ENCODE measurements at regions not wholly inside any gene's neighbourhood (a gene's known extent, or its start where the extent isn't known, plus 50 kb on each side); places are given as distances from the start of the nearest gene placed in this dataset.

DNA sequence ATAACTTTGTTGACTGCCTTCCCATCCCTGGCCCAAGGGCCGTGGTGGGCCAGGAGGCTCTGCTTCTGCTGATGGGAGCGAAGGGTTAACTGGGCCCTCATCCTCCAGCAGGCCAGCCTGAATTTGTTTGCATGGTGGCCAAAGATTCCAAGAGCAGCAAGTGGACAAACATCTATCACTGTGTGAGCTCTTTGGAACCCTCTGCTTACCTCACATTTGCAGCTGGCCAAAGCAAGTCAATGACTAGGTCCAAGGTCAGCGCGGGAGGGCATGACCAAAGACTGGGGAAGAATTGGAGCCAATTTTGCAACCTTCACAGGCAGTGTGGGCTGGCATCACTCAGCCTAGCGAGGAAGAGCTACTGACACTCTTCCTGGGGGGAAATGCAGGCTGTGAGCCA lies 67.8 kb upstream of the ATP6AP2 start:
- Histone ChIP-seq H3K27me3 (ENCODE audit: insufficient read depth) (peaks cover 11% of the 10 kb centered on the region; the same call in 1 of the 2 replicates), H3K4me2 (no peak overlapping the region), H3K79me2 (ENCODE audit: insufficient read depth) (no peaks in the 10 kb centered on the region), H3K9me2 (no peaks in the 10 kb centered on the region), H3K9me3 (no peaks in the 10 kb centered on the region), H3K36me3 (replicated peaks in 1 of 2; ENCODE audit: control insufficient read depth in 1 of 2, insufficient read depth in 2 of 2, low read length in 1 of 2) (no peaks in the 10 kb centered on the region), H2AFZ (ENCODE audit: low read depth) (no peak overlapping the region), H3K9ac (no peak overlapping the region), H4K20me1 (ENCODE audit: insufficient read depth) (no peaks in the 10 kb centered on the region), H3K4me1 (ENCODE audit: control insufficient read depth in 1 of 2, insufficient read depth in 2 of 2, low read depth in 1 of 2, low read length in 1 of 2) (no peaks in the 10 kb centered on the region; a peak in 1 of 4 replicates), H3K4me3 (ENCODE audit: low read depth in 2 of 2, low read length in 1 of 2) (no peak overlapping the region), H3F3A (replicated peaks; ENCODE audit: insufficient read depth) (no peaks in the 10 kb centered on the region), H3K27ac (ENCODE audit: low read depth in 2 of 2, low read length in 1 of 2) (no peak overlapping the region)
- DNase-seq: no peak
- POLR2A ChIA-PET: no interaction called here
- CTCF ChIA-PET: no interaction called here
- 65% methylated on average over 3 of the region's 5 CpGs for WGBS (ENCODE audit: low lambda C conversion rate)
- TF ChIP-seq TAF1 (IDR thresholded peaks at IDR 0.05; ENCODE audit: borderline replicate concordance, low read depth, low read length): no peak
- TF ChIP-seq RXRA (IDR thresholded peaks at IDR 0.05; ENCODE audit: borderline replicate concordance, low read depth): no peak
- TF ChIP-seq TEAD4 (IDR thresholded peaks at IDR 0.05; ENCODE audit: borderline replicate concordance, insufficient read depth): no peak
- TF ChIP-seq RCOR1 (IDR thresholded peaks at IDR 0.05; ENCODE audit: low read length): no peak
- no peak for TF ChIP-seq SMC3 (IDR thresholded peaks at IDR 0.05; ENCODE audit: low read depth, low read length)
- no peak for TF ChIP-seq NFIC (IDR thresholded peaks at IDR 0.05; ENCODE audit: borderline replicate concordance)
- TF ChIP-seq POLR2AphosphoS5 (IDR thresholded peaks at IDR 0.05; ENCODE audit: low read depth, low read length): no peak
- no peak for TF ChIP-seq FOSL2 (IDR thresholded peaks at IDR 0.05; ENCODE audit: borderline replicate concordance, low read depth)
- TF ChIP-seq RFX5 (IDR thresholded peaks at IDR 0.05; ENCODE audit: low read length): no peak
- no peak for TF ChIP-seq MEF2A (IDR thresholded peaks at IDR 0.05; ENCODE audit: borderline replicate concordance, low read depth)
- TF ChIP-seq, protein P1, sequence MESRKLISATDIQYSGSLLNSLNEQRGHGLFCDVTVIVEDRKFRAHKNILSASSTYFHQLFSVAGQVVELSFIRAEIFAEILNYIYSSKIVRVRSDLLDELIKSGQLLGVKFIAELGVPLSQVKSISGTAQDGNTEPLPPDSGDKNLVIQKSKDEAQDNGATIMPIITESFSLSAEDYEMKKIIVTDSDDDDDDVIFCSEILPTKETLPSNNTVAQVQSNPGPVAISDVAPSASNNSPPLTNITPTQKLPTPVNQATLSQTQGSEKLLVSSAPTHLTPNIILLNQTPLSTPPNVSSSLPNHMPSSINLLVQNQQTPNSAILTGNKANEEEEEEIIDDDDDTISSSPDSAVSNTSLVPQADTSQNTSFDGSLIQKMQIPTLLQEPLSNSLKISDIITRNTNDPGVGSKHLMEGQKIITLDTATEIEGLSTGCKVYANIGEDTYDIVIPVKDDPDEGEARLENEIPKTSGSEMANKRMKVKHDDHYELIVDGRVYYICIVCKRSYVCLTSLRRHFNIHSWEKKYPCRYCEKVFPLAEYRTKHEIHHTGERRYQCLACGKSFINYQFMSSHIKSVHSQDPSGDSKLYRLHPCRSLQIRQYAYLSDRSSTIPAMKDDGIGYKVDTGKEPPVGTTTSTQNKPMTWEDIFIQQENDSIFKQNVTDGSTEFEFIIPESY (IDR thresholded peaks at IDR 0.05; ENCODE audit: borderline replicate concordance, low read depth): no peak
- TF ChIP-seq CHD2 (IDR thresholded peaks at IDR 0.05; ENCODE audit: low read length, partially characterized antibody): no peak
- TF ChIP-seq, protein P2, sequence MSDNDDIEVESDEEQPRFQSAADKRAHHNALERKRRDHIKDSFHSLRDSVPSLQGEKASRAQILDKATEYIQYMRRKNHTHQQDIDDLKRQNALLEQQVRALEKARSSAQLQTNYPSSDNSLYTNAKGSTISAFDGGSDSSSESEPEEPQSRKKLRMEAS (IDR thresholded peaks at IDR 0.05; ENCODE audit: low read depth): no peak
- TF ChIP-seq TCF12 (IDR thresholded peaks at IDR 0.05): no peak
- TF ChIP-seq, protein P3, sequence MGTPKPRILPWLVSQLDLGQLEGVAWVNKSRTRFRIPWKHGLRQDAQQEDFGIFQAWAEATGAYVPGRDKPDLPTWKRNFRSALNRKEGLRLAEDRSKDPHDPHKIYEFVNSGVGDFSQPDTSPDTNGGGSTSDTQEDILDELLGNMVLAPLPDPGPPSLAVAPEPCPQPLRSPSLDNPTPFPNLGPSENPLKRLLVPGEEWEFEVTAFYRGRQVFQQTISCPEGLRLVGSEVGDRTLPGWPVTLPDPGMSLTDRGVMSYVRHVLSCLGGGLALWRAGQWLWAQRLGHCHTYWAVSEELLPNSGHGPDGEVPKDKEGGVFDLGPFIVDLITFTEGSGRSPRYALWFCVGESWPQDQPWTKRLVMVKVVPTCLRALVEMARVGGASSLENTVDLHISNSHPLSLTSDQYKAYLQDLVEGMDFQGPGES (IDR thresholded peaks at IDR 0.05; ENCODE audit: low read depth, low read length): no peak
- TF ChIP-seq, protein P4, sequence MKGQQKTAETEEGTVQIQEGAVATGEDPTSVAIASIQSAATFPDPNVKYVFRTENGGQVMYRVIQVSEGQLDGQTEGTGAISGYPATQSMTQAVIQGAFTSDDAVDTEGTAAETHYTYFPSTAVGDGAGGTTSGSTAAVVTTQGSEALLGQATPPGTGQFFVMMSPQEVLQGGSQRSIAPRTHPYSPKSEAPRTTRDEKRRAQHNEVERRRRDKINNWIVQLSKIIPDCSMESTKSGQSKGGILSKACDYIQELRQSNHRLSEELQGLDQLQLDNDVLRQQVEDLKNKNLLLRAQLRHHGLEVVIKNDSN (IDR thresholded peaks at IDR 0.05; ENCODE audit: borderline replicate concordance, low read depth): no peak
- TF ChIP-seq, protein P5, sequence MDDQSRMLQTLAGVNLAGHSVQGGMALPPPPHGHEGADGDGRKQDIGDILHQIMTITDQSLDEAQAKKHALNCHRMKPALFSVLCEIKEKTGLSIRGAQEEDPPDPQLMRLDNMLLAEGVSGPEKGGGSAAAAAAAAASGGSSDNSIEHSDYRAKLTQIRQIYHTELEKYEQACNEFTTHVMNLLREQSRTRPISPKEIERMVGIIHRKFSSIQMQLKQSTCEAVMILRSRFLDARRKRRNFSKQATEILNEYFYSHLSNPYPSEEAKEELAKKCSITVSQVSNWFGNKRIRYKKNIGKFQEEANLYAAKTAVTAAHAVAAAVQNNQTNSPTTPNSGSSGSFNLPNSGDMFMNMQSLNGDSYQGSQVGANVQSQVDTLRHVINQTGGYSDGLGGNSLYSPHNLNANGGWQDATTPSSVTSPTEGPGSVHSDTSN (IDR thresholded peaks at IDR 0.05): no peak
- TF ChIP-seq, protein P6, sequence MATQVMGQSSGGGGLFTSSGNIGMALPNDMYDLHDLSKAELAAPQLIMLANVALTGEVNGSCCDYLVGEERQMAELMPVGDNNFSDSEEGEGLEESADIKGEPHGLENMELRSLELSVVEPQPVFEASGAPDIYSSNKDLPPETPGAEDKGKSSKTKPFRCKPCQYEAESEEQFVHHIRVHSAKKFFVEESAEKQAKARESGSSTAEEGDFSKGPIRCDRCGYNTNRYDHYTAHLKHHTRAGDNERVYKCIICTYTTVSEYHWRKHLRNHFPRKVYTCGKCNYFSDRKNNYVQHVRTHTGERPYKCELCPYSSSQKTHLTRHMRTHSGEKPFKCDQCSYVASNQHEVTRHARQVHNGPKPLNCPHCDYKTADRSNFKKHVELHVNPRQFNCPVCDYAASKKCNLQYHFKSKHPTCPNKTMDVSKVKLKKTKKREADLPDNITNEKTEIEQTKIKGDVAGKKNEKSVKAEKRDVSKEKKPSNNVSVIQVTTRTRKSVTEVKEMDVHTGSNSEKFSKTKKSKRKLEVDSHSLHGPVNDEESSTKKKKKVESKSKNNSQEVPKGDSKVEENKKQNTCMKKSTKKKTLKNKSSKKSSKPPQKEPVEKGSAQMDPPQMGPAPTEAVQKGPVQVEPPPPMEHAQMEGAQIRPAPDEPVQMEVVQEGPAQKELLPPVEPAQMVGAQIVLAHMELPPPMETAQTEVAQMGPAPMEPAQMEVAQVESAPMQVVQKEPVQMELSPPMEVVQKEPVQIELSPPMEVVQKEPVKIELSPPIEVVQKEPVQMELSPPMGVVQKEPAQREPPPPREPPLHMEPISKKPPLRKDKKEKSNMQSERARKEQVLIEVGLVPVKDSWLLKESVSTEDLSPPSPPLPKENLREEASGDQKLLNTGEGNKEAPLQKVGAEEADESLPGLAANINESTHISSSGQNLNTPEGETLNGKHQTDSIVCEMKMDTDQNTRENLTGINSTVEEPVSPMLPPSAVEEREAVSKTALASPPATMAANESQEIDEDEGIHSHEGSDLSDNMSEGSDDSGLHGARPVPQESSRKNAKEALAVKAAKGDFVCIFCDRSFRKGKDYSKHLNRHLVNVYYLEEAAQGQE (IDR thresholded peaks at IDR 0.05; ENCODE audit: low read depth, low read length): no peak

Data from SK-N-SH (cell line).